Left forelimb (tissue), 1 donor: ENCODE measurements at regions not wholly inside any gene's neighbourhood (a gene's known extent, or its start where the extent isn't known, plus 50 kb on each side); places are given as distances from the start of the nearest gene placed in this dataset.
A peak's percentile ranks its signal among the peaks of the same experiment; 100 is the strongest.
"Not testable (repeated sequence)": the region's sequence is repeated elsewhere in the genome, so short reads cannot be mapped to it uniquely, and the experiment has no call there.

Experiments
- DNase-seq: peaks from one replicate; pipeline ENCODE4 v3.0.0-alpha.2; 2018; ENCODE audit warnings: low spot score

GRCh38 chr6:85357651-85358050 lies 92.2 kb upstream of the NT5E start:
- no peak for DNase-seq

- DNase-seq: not testable (repeated sequence)
These were observed 93.1 kb upstream of the NT5E start for GRCh38 chr6:85356743-85357142.

- DNase-seq: no peak
These were observed 94.1 kb upstream of the NT5E start for GRCh38 chr6:85355816-85356215.

- DNase-seq: peak; percentile 80
These were observed 94.9 kb upstream of the NT5E start for GRCh38 chr6:85354761-85355618.

GRCh38 chr6:85353012-85353411 lies 96.9 kb upstream of the NT5E start:
- DNase-seq: no peak

- DNase-seq: no peak
These were observed 101.2 kb upstream of the NT5E start for GRCh38 chr6:85348643-85349042.

- no peak for DNase-seq
These were observed 102.1 kb upstream of the NT5E start for GRCh38 chr6:85347812-85348211.

GRCh38 chr6:85346196-85346595 lies 103.7 kb upstream of the NT5E start:
- DNase-seq: no peak

- DNase-seq: no peak
These were observed 104.9 kb upstream of the NT5E start for GRCh38 chr6:85344996-85345395.

- no peak for DNase-seq
These were observed 106.5 kb upstream of the NT5E start for GRCh38 chr6:85343428-85343827.

GRCh38 chr6:85329196-85329595 lies 120.7 kb upstream of the NT5E start:
- DNase-seq: no peak

GRCh38 chr6:85325811-85326210 lies 124.1 kb upstream of the NT5E start:
- not testable (repeated sequence) for DNase-seq

- no peak for DNase-seq
These were observed 126.3 kb upstream of the NT5E start for GRCh38 chr6:85323435-85324040.

- peak; percentile 67 for DNase-seq
These were observed 127.3 kb upstream of the NT5E start for GRCh38 chr6:85322446-85323105.

GRCh38 chr6:85321906-85322305 lies 128.0 kb upstream of the NT5E start:
- peak; percentile 74 for DNase-seq

GRCh38 chr6:85314586-85314985 lies 135.3 kb upstream of the NT5E start:
- no peak for DNase-seq

GRCh38 chr6:85300581-85300980 lies 149.3 kb upstream of the NT5E start:
- DNase-seq: no peak

GRCh38 chr6:85298553-85298952 lies 151.3 kb upstream of the NT5E start:
- no peak for DNase-seq

- DNase-seq: no peak
These were observed 158.6 kb upstream of the NT5E start for GRCh38 chr6:85291326-85291725.

GRCh38 chr6:85287654-85288053 lies 162.2 kb upstream of the NT5E start:
- no peak for DNase-seq

- DNase-seq: no peak
These were observed 162.7 kb upstream of the NT5E start for GRCh38 chr6:85287158-85287557.

- DNase-seq: not testable (repeated sequence)
These were observed 163.4 kb upstream of the NT5E start for GRCh38 chr6:85286507-85286906.

- DNase-seq: no peak
These were observed 163.9 kb upstream of the NT5E start for GRCh38 chr6:85285934-85286333.
